ENCODE measurements at regions not wholly inside any gene's neighbourhood (a gene's known extent, or its start where the extent isn't known, plus 50 kb on each side); places are given as distances from the start of the nearest gene placed in this dataset.

DNA sequence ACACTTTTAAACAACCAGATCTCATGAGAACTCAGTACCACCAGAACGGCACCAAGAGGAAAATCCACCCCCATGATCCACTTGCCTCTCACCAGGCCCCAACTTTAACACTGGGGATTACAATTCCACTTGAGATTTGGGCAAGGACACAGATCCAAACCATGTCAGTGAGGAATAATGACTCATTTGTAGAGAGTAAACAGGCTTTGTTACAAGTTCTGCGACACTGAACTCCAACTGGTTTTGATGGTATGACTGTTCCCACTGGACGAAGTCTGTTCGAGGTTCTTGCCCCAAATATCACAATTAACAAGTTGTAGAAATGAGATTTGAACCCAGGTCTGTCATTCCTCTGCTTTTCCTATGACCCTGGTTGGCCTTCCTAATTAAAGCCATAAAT, 718.1 kb upstream of the ID2 start:
- TF ChIP-seq, protein P1, sequence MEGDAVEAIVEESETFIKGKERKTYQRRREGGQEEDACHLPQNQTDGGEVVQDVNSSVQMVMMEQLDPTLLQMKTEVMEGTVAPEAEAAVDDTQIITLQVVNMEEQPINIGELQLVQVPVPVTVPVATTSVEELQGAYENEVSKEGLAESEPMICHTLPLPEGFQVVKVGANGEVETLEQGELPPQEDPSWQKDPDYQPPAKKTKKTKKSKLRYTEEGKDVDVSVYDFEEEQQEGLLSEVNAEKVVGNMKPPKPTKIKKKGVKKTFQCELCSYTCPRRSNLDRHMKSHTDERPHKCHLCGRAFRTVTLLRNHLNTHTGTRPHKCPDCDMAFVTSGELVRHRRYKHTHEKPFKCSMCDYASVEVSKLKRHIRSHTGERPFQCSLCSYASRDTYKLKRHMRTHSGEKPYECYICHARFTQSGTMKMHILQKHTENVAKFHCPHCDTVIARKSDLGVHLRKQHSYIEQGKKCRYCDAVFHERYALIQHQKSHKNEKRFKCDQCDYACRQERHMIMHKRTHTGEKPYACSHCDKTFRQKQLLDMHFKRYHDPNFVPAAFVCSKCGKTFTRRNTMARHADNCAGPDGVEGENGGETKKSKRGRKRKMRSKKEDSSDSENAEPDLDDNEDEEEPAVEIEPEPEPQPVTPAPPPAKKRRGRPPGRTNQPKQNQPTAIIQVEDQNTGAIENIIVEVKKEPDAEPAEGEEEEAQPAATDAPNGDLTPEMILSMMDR (IDR thresholded peaks at IDR 0.05) = no peak
- TF ChIP-seq POLR2AphosphoS5 (IDR thresholded peaks at IDR 0.05) = no peak

Data from esophagus muscularis mucosa (tissue), 3 donors.